Vagina (tissue), 2 donors: ENCODE measurements at regions not wholly inside any gene's neighbourhood (a gene's known extent, or its start where the extent isn't known, plus 50 kb on each side); places are given as distances from the start of the nearest gene placed in this dataset.

Experiments used
- DNase-seq, 2 donors: peaks; one replicate each; pipeline ENCODE4 v3.0.0-alpha.2; 2017; ENCODE audit errors: extremely low spot score in 2 of 2
- H3K27ac ChIP-seq: fragments of 200-600 bp; sonication (generic); one replicate; pipeline ENCODE4 v1.5.1; 2019
- H3K27me3 ChIP-seq: fragments of 200-600 bp; sonication (generic); one replicate; pipeline ENCODE4 v1.5.1; 2019
- H3K36me3 ChIP-seq, 2 donors: fragments of 200-600 bp; sonication (generic); one replicate each; pipeline ENCODE4 v1.5.1; 2017 to 2019
- H3K4me1 ChIP-seq: fragments of 200-600 bp; sonication (generic); one replicate; pipeline ENCODE4 v1.5.1; 2019
- H3K4me3 ChIP-seq, 2 donors: fragments of 200-600 bp; sonication (generic); 1 replicate in 1 of 2; 2 replicates in 1 of 2; pipeline ENCODE4 v1.5.1; 2016 to 2019
- H3K9me3 ChIP-seq: fragments of 200-600 bp; sonication (generic); one replicate; pipeline ENCODE4 v1.5.1; 2019
- POLR2A ChIP-seq, 2 donors: fragments of 450-650 bp; IDR thresholded peaks; one replicate each; pipeline ENCODE4 v1.6.1; 2017; ENCODE audit warnings: antibody characterized with exemption in 2 of 2, mild to moderate bottlenecking in 2 of 2, moderate library complexity in 2 of 2
- POLR2AphosphoS5 ChIP-seq, 2 donors: sonication (generic); formaldehyde crosslinking; IDR thresholded peaks; one replicate each; pipeline ENCODE4 v1.9.0; 2017; ENCODE audit warnings: antibody characterized with exemption in 2 of 2, mild to moderate bottlenecking in 2 of 2, low read depth in 1 of 2; ENCODE audit not compliant: insufficient read depth in 1 of 2
- intact Hi-C: fragments of 100-400 bp; cut with DNase I; formaldehyde crosslinking; loops from one replicate; pipeline ENCODE4 v1.15.1; 2023
- TF ChIP-seq, protein P1 (sequence below), 3 experiments: fragments of 450-650 bp in 2 of 3; fragments of 200-600 bp in 1 of 3; sonication (generic) in 1 of 3; IDR thresholded peaks; one replicate each; pipeline ENCODE4 v1.5.1; 2017 to 2019; ENCODE audit warnings: antibody characterized with exemption in 3 of 3, mild to moderate bottlenecking in 2 of 3, moderate library complexity in 2 of 3

DNA sequence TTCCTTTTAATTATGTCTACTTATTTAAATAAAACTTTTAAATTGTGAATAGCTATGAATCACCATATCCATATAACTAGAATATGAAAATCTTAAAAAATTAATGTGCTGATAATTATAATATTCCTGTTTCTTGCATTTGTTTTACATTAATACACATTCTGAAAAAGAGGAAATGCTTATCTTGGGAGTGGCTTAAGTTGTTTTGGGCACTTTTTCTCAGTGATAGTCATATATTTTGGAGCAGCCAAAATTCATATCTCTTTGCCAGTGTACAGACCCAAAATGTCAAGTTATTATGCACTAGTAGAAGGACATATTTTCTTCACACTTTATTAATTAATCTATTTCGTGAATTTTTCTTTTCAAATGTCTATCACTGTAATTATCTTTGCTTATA, 838.5 kb downstream of the USP25 start:
- no peak overlapping the region for H3K4me3 ChIP-seq
- TF ChIP-seq, protein P1, sequence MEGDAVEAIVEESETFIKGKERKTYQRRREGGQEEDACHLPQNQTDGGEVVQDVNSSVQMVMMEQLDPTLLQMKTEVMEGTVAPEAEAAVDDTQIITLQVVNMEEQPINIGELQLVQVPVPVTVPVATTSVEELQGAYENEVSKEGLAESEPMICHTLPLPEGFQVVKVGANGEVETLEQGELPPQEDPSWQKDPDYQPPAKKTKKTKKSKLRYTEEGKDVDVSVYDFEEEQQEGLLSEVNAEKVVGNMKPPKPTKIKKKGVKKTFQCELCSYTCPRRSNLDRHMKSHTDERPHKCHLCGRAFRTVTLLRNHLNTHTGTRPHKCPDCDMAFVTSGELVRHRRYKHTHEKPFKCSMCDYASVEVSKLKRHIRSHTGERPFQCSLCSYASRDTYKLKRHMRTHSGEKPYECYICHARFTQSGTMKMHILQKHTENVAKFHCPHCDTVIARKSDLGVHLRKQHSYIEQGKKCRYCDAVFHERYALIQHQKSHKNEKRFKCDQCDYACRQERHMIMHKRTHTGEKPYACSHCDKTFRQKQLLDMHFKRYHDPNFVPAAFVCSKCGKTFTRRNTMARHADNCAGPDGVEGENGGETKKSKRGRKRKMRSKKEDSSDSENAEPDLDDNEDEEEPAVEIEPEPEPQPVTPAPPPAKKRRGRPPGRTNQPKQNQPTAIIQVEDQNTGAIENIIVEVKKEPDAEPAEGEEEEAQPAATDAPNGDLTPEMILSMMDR (IDR thresholded peaks at IDR 0.05), result no peak
- no peak for TF ChIP-seq POLR2A (IDR thresholded peaks at IDR 0.05)
- TF ChIP-seq POLR2AphosphoS5 (IDR thresholded peaks at IDR 0.05; ENCODE audit: insufficient read depth in 1 of 2, low read depth in 1 of 2), result no peak
- H3K4me1 ChIP-seq, result peaks cover 17% of the 10 kb centered on the region
- H3K9me3 ChIP-seq, result no peaks in the 10 kb centered on the region
- H3K36me3 ChIP-seq, result no peaks in the 10 kb centered on the region
- intact Hi-C loops, result no loop called here
- no peaks in the 10 kb centered on the region for H3K27me3 ChIP-seq
- H3K27ac ChIP-seq, result no peak overlapping the region
- no peak for DNase-seq

DNA sequence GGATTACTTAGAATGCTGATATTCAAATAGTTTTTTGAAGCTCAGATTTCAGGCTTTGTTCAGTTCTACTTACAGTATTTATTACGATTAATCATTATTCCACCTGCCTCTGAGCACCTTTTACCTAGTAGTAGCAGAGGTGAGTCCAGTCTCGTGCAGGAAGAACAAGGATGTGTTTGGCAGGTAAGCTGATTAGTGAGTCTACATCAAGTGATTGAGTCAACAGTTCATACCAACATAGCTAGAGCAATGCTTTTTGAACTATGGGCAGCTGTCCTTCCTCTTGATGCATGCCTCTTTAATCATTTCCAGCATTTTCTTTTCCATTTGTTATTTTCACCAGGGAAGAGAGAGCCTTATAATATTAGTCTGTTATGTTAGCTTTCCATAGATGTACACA, 838.9 kb downstream of the USP25 start:
- TF ChIP-seq POLR2A (IDR thresholded peaks at IDR 0.05) (no peak), POLR2AphosphoS5 (IDR thresholded peaks at IDR 0.05; ENCODE audit: insufficient read depth in 1 of 2, low read depth in 1 of 2) (no peak)
- TF ChIP-seq, protein P1 (IDR thresholded peaks at IDR 0.05), result no peak
- no peaks in the 10 kb centered on the region for H3K36me3 ChIP-seq
- H3K27ac ChIP-seq, result no peak overlapping the region
- no peaks in the 10 kb centered on the region for H3K9me3 ChIP-seq
- peaks cover 19% of the 10 kb centered on the region for H3K4me1 ChIP-seq
- no peaks in the 10 kb centered on the region for H3K27me3 ChIP-seq
- DNase-seq, result no peak
- intact Hi-C loops, result no loop called here
- H3K4me3 ChIP-seq, result no peak overlapping the region

DNA sequence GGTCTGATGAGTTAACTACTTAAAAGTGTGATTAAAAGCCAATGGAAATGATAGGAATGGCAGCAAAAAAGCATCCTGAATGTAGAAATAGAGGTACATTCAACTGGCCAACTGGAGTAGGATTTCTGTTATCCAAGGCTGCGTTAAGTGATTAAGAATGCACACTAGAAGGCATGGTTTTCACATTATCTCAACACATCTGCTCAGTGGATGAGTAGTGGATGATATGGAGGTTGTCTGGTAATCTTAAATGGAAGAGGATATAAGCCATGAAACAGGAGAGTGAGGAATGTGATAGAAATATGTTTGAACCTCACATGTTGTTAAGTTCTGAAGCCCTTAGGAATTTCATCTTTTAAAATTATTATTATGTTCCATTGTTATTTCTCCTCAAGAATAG, 839.9 kb downstream of the USP25 start:
- intact Hi-C loops, result no loop called here
- Histone ChIP-seq H3K9me3 (no peaks in the 10 kb centered on the region), H3K4me3 (no peak overlapping the region), H3K27ac (no peak overlapping the region), H3K36me3 (no peaks in the 10 kb centered on the region), H3K27me3 (no peaks in the 10 kb centered on the region), H3K4me1 (peaks cover 13% of the 10 kb centered on the region)
- no peak for DNase-seq
- TF ChIP-seq POLR2A (IDR thresholded peaks at IDR 0.05), result no peak
- TF ChIP-seq, protein P1 (IDR thresholded peaks at IDR 0.05), result no peak
- no peak for TF ChIP-seq POLR2AphosphoS5 (IDR thresholded peaks at IDR 0.05; ENCODE audit: insufficient read depth in 1 of 2, low read depth in 1 of 2)

DNA sequence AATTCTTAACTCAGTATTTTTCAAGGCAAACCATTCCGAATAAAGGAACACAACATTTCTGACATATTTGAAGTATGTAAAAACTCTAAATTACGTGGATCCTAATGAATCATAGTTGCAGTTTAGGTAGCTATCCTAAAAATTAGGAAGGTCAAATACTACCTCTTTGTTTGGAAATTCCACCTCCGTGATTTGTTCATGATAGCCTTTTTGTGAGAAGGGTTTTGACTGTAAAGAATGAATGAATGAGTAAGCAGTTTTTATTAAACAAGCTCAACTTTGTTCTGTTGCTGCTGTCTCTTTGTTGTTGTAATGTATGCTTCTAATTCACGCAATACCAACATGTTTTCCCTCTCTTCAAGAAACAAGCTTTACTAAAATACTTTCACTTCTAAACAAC, 840.4 kb downstream of the USP25 start:
- Histone ChIP-seq H3K4me1 (peaks cover 13% of the 10 kb centered on the region), H3K4me3 (no peak overlapping the region), H3K36me3 (no peaks in the 10 kb centered on the region), H3K27me3 (no peaks in the 10 kb centered on the region), H3K9me3 (no peaks in the 10 kb centered on the region), H3K27ac (no peak overlapping the region)
- TF ChIP-seq POLR2AphosphoS5 (IDR thresholded peaks at IDR 0.05; ENCODE audit: insufficient read depth in 1 of 2, low read depth in 1 of 2), result no peak
- no peak for TF ChIP-seq POLR2A (IDR thresholded peaks at IDR 0.05)
- TF ChIP-seq, protein P1 (IDR thresholded peaks at IDR 0.05), result no peak
- intact Hi-C loops, result no loop called here
- no peak for DNase-seq

DNA sequence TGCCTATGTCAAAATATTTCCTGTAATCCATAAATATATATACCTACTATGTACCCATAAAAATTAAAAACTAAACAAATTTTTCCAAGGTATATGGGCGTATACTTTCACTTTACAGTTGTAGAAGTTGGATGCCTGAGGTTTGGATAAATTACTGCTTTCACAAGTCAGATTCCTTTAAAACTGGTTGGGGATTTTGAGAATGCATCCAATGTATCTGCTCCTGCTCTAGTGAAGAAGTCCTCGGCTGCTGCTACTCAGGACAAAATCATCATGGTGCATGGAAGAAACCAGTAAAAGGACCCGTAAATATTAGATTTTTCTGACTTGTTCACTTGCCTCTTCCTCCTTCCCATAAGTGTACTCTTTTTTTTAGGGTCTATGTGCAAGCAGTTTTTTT, 841.1 kb downstream of the USP25 start:
- Histone ChIP-seq H3K4me3 (no peak overlapping the region), H3K36me3 (no peaks in the 10 kb centered on the region), H3K27ac (no peak overlapping the region), H3K27me3 (no peaks in the 10 kb centered on the region), H3K9me3 (no peaks in the 10 kb centered on the region), H3K4me1 (peaks cover 13% of the 10 kb centered on the region)
- TF ChIP-seq, protein P1 (IDR thresholded peaks at IDR 0.05), result no peak
- no peak for TF ChIP-seq POLR2AphosphoS5 (IDR thresholded peaks at IDR 0.05; ENCODE audit: insufficient read depth in 1 of 2, low read depth in 1 of 2)
- TF ChIP-seq POLR2A (IDR thresholded peaks at IDR 0.05), result no peak
- no peak for DNase-seq
- intact Hi-C loops, result no loop called here
